ENCODE measurements at regions not wholly inside any gene's neighbourhood (a gene's known extent, or its start where the extent isn't known, plus 50 kb on each side); places are given as distances from the start of the nearest gene placed in this dataset.
A peak's percentile ranks its signal among the peaks of the same experiment; 100 is the strongest.
"Not testable (repeated sequence)": the region's sequence is repeated elsewhere in the genome, so short reads cannot be mapped to it uniquely, and the experiment has no call there.

- DNase-seq (ENCODE audit: low read depth in 2 of 2) = not testable (repeated sequence)
These were observed 291.3 kb upstream of the PLGLB2 start for GRCh38 chr2:87456477-87457128.

GRCh38 chr2:87457129-87457499, 290.8 kb upstream of the PLGLB2 start:
- DNase-seq (ENCODE audit: low read depth in 2 of 2) = not testable (repeated sequence)

- DNase-seq (ENCODE audit: low read depth in 2 of 2) = not testable (repeated sequence)
These were observed 288.9 kb upstream of the PLGLB2 start for GRCh38 chr2:87458938-87459337.

- DNase-seq (ENCODE audit: low read depth in 2 of 2) = not testable (repeated sequence)
These were observed 287.8 kb upstream of the PLGLB2 start for GRCh38 chr2:87460104-87460503.

GRCh38 chr2:87460662-87461061, 287.2 kb upstream of the PLGLB2 start:
- not testable (repeated sequence) for DNase-seq (ENCODE audit: low read depth in 2 of 2)

- DNase-seq (ENCODE audit: low read depth in 2 of 2) = not testable (repeated sequence)
These were observed 286.2 kb upstream of the PLGLB2 start for GRCh38 chr2:87461671-87462070.

GRCh38 chr2:87464219-87464618, 283.7 kb upstream of the PLGLB2 start:
- DNase-seq (ENCODE audit: low read depth in 2 of 2) = not testable (repeated sequence)

- not testable (repeated sequence) for DNase-seq (ENCODE audit: low read depth in 2 of 2)
These were observed 282.2 kb upstream of the PLGLB2 start for GRCh38 chr2:87465730-87466129.

GRCh38 chr2:87466591-87467120, 281.2 kb upstream of the PLGLB2 start:
- peak; percentile 50 to 75 for DNase-seq (ENCODE audit: low read depth in 2 of 2)

- DNase-seq (ENCODE audit: low read depth in 2 of 2) = not testable (repeated sequence)
These were observed 279.4 kb upstream of the PLGLB2 start for GRCh38 chr2:87468429-87468981.

GRCh38 chr2:87469180-87470151, 278.4 kb upstream of the PLGLB2 start:
- DNase-seq (ENCODE audit: low read depth in 2 of 2) = peak in 1 of 2 donors; percentile 58

- DNase-seq (ENCODE audit: low read depth in 2 of 2) = peak in 1 of 2 donors; percentile 56
These were observed 277.2 kb upstream of the PLGLB2 start for GRCh38 chr2:87470381-87471380.

GRCh38 chr2:87471478-87471877, 276.4 kb upstream of the PLGLB2 start:
- not testable (repeated sequence) for DNase-seq (ENCODE audit: low read depth in 2 of 2)

GRCh38 chr2:87476223-87476872, 271.5 kb upstream of the PLGLB2 start:
- not testable (repeated sequence) for DNase-seq (ENCODE audit: low read depth in 2 of 2)

GRCh38 chr2:87476936-87477335, 271.0 kb upstream of the PLGLB2 start:
- not testable (repeated sequence) for DNase-seq (ENCODE audit: low read depth in 2 of 2)

- DNase-seq (ENCODE audit: low read depth in 2 of 2) = not testable (repeated sequence)
These were observed 270.0 kb upstream of the PLGLB2 start for GRCh38 chr2:87477669-87478428.

GRCh38 chr2:87478911-87479310, 269.0 kb upstream of the PLGLB2 start:
- DNase-seq (ENCODE audit: low read depth in 2 of 2) = not testable (repeated sequence)

GRCh38 chr2:87483093-87483680, 264.7 kb upstream of the PLGLB2 start:
- DNase-seq (ENCODE audit: low read depth in 2 of 2) = not testable (repeated sequence)

- not testable (repeated sequence) for DNase-seq (ENCODE audit: low read depth in 2 of 2)
These were observed 263.5 kb upstream of the PLGLB2 start for GRCh38 chr2:87484363-87484762.

Data from stimulated activated CD4-positive, alpha-beta T cell treated with anti-CD3 and anti-CD28 coated beads, Interleukin-15, amount 100 ng/mL, for 48 hours (primary cell).